ENCODE measurements at regions not wholly inside any gene's neighbourhood (a gene's known extent, or its start where the extent isn't known, plus 50 kb on each side); places are given as distances from the start of the nearest gene placed in this dataset.

DNA sequence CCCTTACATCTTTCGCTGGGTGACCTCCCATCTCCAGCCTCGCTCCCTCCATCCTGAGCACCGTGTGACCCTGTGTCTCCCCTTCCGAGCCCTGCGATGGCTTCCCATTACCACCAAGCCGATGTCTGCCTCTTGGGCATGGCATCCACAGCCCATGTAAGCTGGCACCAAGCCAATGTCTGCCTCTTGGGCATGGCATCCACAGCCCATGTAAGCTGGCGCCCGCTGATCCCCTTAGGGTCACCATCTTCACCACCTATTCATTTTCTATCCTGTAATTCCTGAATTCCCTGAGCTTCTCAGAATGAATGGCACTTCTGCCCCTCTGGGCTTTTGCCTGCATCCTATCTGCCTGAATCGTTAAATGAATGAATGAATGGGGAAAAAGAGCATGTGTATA, 478.2 kb upstream of the CCL2 start:
- no peak for DNase-seq (ENCODE audit: low read depth)

DNA sequence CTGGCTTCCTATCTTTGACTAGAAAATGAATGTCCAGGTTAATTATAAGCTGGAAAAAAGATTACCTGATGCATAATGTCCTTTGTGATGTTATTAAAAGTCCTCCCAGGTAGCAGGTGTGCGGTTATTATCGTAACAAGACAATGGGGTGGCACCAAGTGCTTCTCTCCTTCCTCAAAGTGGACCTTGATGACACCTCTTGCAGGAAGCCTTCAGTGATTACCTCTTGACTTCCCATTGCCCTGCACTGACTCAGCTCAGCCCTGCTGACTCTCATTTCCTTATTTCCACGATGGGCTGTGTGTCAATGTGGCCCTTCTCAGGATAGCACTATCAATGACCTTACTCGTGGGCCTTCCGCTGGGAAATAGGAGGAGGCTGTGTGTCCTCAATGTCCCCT, 477.4 kb upstream of the CCL2 start:
- no peak for DNase-seq (ENCODE audit: low read depth)

DNA sequence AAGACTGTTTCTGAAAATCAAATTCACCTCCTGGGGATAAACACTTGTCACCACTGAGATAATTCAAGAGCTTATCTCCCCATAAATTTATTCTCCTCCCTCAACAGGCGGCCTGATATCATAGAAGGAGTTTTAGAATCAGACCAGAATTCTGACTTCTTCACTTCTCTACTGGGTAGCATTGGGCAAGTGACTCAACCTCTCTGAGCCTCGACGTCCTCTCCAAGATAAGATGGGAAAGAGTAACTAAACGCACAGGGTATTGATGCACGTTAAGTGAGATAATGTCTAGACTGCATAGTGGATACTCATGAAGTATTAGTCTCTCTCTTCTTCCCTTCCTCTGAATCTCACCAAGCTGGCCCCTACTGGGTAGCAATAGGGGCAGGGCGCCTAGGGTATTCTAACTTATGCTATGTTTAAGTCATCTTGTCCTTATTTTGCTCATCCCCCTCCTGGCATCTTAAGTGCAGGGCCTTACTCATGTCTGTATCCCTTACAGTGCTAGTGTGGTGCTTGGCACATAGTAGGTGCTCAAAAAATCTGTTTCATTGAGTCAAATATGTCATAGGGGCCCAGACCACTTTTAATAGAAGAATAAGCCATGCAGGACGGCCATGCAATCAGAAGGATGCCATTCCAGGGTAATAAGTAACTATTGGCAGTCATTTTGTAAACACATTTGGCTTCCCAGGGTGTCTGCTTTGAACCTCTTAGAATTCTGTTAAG, 476.4 kb upstream of the CCL2 start:
- DNase-seq (ENCODE audit: low read depth), result no peak

DNA sequence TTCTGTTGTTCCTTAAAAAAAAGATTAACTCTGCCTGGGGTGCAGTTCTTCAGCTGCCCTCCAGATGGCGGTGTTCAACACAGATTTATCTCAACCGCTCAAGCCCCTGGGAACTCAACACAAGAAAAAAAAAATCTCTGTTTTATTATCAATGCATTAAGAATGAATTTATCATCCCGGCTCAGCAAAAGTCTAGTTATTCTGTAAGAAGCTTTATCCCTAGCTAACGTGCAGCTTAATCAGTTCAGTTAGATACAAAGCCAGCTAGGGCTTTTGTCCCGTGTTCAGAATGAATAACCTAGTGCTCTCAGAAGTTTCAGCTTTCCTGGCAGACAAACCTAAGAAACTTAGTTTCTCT, 475.9 kb upstream of the CCL2 start:
- DNase-seq (ENCODE audit: low read depth), result peak; percentile 47

DNA sequence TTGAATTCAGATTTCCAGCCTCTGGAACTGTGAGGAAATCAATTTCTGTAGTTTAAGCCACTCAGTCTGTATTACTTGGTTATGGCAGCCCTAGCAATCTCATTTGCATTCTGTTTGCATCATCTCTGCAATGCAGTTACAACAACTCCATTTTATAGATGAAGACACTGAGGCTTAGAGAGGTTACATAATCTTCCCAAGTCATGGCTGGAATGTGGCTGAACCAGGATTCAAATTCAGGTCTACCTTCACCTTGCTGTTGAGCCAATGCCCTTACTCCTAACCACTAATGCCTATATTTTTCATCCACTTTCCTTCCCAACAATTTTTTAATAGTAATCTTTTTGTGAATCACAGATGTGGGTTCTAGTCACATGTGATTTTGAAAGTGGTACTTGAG, 469.8 kb upstream of the CCL2 start:
- no peak for DNase-seq (ENCODE audit: low read depth)

DNA sequence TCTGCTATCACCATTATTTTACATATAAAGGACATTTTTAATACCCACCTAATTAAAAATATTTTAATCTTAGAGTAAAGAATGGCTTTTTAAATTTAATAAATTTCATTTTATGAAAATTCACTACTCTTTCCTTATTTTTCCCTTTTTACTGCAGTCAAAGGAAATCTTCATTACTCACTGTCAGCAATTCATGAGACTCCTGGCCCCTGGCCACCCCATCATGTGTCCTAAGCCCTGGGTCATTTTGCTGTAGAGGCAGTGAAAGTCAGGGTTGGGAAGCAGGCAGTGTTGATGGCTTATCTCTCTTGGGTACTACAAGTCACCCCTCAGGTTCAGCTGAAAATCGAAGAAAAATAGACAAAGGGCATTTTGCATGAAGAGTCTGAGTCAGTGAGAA, 468.6 kb upstream of the CCL2 start:
- no peak for DNase-seq (ENCODE audit: low read depth)

DNA sequence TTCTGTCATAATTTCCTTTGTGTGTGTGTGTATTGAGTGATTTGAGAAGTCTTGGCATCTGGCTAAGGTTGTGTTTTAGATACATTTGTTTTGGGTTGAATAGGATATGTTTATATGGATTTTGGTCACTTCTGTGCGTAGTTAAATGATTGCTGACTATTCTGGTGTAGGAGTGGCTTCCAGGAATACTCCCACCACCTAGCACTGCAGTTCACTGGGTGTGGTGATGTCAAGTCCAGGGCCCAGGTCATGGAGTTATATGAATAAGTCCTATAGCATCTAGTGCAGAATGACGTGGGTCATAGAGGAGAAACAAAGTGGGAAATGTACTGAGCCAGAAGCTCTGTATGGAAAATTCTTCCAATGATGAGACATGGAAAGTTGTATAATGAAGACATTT, 465.4 kb upstream of the CCL2 start:
- DNase-seq (ENCODE audit: low read depth), result no peak

DNA sequence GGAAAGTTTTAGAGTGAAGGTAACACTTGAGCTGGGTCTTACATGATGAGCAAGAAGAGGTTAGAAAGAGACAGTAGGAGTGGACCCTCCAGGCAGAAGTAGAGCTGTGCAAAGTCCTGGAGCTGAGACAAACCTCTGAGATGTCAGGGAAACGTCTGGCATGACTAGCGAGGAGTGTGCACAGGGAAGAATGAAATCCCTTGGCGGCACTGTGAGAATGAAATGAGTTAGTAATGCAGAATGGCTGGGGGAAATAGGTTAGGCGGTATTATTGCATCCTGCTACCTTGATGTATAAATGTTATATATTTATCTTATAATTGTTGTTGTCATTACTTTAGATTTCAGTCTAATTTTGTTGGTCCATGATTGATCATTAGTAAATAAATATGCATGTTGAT, 457.9 kb upstream of the CCL2 start:
- no peak for DNase-seq (ENCODE audit: low read depth)

DNA sequence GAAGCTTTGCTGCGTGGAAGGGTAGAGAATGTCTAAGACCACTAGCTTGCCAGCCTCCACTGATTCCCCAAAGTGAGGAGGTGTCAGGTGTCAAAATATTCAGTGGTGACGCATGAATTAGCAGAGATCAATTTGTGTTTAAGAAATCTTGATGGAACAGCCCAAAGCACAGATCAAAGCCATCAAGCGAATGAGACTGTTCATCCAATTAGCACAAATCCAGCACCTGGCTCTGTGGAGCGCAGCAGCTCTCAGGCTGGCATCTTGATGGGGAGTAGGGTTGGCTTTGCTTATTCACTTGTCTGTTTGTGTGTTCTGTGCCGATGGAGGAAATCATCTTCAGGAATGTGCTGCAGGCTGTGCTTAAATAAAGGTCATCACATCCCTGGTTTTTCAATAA, 456.8 kb upstream of the CCL2 start:
- no peak for DNase-seq (ENCODE audit: low read depth)

DNA sequence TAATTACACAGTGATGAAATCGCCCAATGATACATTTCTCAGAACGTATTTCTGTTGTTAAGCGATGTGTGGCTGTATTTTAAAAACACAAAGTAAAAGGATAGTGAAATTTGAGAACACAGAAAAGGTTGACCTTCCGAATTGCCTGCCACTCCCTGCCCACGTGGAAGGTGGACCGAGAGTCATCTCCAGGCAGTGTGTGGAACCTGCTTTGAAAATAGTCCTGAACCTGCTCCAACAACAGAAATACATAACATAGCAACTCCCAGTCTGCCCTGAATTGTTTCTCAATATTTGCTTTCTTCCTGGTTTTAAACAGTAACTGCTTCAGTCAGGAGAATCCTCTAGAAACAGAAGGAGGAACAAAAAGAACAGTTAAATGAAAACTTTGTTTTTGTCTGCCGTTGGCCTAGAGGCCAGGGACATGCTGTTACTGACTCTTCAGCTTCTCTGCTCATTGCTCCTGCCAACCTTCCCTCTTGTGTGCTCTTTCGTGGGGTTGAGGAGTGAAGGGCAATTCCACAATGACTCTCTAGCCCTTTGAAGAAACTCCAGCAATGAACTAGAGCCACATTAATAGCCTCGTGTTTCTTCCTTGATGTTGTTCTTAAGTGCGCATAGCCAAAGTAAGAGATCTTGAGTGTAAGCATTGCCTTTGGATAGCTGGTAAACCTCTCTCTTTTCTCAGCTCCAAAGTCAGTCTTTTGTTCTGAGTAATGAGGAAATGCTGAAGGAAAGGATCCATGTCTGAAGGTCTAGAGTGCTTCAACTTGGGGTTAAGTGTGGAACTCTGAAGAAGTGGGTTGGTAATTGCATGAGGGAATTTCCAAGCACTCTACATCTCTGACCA, 452.5 kb upstream of the CCL2 start:
- DNase-seq (ENCODE audit: low read depth), result no peak

DNA sequence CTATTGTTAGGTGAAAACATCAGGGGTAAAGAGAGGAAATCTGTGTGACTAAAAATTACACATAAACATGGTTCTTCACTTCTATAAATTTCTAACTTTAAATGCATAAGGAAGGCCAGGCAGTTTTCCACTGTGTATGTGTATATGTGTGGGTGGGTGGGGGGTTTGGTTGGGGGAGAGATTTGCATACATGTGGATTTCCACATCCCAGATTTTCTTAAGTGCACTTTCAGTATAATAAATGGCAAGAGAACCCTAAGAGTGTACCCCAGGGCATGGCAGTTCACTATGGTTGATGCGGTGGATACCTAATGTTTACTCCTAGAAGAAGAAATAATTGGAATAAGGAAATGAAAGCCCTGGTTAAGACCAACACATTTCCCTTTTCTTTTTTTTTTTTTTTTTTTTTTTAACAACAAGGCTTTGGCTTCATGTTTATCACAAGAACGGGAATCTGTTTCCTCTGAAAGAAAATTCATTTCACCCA, 451.8 kb upstream of the CCL2 start:
- no peak for DNase-seq (ENCODE audit: low read depth)

DNA sequence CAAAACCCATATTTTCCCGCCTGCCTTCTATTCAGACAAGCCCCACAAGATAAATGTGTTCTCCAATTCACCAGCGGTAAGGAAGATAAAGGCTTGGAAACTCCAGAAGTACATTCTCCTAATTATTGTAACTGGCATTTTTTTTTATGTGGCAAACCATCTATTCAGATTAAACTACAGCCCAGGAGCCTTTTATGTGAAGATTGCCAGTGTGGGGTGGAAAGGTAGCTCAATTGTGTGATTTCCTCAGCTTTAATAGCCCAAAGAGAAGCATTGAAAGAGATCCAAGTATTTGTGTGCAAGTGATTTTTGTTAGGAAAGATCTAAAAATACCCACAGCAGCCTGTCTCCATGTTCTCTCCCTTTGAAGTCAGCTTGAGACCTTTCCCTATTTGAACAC, 451.4 kb upstream of the CCL2 start:
- DNase-seq (ENCODE audit: low read depth), result no peak

DNA sequence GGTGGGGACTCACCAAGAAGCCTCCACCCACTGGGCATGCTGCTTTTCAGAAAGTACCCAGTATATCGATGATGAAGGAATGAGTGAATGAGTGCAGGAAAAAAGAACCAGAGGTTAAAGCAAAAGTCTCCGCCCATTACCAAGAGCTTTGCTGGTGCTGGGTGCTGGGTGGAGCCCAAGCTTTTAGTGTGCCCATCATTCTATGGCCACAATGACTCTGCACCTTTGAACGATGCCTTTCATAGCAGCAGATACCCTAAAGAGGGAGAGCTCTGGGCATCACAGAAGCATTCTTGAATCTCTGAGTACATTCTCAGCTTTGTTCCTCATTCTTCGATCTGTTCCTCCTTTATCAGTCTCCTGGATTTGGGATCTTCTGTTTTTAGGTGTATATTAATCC, 450.7 kb upstream of the CCL2 start:
- no peak for DNase-seq (ENCODE audit: low read depth)

DNA sequence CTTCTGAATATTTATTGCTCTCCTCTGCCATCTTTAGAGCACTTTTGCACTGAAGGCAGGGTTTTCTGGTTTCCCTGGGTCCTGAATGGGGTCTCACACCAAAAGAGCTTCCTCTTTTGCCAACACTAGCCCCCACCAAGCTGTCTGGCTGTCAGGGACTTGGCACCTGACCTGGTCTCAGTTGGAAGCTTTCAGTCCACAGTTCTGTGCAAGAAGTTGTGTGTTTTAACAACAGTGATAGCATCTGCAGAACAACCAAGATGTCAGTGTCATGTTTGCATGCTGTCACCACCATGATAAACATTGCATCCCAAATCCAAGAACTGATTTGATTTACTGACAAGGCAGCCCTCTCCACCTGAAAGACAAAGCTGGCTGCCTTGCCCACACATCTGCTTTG, 448.5 kb upstream of the CCL2 start:
- DNase-seq (ENCODE audit: low read depth), result no peak

DNA sequence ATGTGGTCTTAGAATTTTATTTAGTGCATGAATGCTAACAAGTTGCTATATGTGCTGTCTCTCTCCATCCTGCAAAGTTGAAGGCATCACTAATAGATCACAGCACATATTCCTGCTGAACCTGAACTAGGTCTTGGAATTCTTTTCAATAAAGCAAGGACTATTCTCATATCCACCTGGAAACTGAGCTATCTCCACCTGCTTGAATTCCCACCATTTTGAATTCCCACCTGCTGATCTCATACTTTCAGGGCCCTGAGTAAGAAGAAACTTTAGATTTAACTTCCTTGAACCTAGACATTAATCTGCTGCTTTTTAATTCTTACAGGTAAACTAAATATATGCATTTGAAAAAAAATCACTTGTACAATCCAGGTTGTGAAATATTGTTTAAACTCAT, 445.3 kb upstream of the CCL2 start:
- DNase-seq (ENCODE audit: low read depth), result no peak

DNA sequence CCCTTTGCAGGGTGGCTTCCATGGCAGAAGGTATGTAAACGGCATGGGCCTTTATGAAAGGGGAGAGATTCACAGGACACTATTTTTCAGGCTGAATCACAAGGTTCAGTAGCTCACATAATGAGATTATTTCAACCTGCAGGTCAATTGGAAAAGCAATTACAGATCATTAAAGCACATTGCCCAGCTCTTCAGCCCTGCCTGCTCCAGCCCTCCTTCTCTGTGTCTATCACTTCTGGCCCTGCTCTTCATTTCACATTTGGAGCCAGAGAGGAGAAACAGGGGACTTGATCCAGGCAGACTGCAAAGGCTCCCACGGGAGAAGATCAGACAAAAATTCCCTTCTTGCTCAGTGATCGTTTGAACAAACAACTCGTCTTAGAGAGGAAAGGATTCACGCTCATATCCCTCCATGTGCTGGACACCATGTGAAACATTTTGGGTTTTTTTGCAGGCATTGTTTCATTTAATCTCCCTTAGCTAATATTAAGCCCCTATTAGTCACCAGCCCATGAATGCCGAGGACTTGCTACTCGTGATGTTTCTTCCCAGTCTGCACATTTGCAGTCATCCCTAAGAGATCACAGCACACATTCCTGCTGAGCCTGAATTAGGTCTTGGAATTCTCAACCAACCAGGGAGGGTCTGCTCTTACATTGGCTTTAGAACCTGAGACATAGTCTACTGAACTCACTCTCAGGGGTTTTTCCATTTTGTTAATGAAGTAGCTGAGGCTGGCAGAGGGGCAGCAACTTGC, 443.9 kb upstream of the CCL2 start:
- DNase-seq (ENCODE audit: low read depth), result no peak

DNA sequence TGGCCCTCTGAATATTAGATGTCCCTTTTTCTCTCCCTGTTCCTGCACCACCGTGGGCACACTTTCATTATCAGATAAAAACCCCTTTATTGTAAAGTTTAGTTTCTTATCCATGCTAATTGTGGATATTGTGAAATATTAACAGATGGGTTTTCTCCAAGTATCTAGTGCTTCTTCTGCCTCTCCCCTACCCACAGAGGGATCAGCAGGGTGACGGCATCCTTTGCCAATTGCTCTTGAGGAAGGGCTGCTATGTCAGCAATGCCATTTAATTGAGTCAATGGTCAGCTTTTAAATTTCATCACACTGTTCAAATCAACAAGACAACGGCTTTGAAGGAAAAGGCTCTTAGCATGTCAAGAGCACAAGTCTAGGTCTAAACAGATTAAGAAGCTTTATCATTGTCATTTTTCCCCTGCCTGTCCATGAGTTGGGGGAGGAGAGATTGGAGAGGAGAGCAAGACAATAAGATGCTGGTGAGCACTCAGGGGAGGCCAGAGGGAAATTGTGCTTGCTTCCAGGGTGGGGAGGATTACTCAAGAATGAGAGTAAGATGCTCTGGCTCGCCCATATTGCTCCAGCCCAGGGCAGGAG, 443.0 kb upstream of the CCL2 start:
- DNase-seq (ENCODE audit: low read depth), result no peak

DNA sequence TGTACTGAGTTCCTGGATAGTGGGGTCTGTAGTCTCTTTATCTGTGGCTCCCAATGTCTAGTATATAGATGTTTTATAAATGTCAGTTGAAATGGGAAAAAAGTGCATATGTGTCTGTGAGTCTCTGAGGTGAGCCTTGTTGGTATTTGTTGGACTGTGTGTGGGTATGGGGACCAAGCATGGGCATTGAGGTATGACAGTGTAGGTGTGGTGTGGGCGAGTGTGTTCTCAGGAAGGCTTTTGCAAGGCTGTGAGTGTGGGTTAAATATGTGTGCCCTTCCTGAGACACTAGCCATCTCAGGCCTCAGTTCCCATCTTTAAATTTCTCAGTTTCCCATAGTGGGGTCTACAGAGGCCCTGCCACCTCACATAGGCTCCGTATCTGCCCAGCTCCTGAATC, 440.2 kb upstream of the CCL2 start:
- DNase-seq (ENCODE audit: low read depth), result no peak

DNA sequence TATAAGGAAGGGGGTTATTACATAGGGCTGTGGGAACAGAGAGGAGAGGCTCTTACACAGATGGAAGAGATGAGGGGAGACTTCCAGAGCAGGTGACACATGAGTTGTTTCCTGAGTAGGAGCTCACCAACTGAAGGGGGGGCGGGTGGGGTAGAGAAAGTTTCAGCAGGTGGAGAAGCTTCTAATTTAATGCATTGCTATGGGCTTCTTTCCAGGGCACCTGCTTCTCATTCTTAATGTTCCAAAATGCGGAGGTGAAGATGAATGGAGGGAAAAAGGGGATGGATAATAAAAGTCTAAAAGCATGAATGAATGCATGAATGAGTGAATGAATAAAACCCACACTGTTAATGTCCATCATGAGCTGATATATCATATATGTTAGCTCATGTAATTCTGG, 439.0 kb upstream of the CCL2 start:
- no peak for DNase-seq (ENCODE audit: low read depth)

DNA sequence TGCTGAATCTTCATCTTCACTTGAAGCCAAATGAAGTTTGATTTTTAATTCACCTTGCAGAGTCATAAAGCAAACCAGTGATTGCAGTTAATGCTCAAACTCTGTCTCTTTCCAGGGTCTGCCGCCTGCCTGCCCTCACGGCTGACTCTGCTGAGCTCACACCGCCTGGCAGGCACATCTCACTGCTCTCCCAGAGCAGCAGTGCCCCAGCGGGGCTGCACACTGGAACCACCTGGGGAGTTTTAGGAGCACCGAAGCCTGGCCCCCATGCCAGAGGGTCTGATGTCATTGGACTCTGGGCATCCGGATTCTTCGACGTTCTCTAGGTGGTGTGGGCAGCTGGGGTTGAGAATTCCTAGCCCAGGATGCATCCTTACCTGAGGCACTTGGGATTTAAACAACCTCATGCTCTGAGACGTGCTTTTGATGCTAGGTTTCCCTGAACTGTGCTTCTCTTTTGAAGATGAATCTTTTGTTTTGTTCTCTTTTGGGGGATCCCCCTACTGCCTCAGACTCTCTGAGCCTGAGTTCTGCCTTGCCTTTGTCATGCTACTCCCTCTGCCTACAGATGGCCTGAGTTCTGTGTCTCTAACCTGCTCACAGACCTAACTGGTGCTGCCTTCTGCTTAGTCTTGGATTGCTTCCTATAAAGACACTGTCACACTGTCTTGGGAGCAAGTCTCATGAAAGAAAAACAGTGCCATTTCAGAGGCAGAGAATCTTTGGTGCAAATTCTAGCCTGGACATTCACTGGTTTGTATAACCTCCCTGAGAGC, 438.1 kb upstream of the CCL2 start:
- no peak for DNase-seq (ENCODE audit: low read depth)

DNA sequence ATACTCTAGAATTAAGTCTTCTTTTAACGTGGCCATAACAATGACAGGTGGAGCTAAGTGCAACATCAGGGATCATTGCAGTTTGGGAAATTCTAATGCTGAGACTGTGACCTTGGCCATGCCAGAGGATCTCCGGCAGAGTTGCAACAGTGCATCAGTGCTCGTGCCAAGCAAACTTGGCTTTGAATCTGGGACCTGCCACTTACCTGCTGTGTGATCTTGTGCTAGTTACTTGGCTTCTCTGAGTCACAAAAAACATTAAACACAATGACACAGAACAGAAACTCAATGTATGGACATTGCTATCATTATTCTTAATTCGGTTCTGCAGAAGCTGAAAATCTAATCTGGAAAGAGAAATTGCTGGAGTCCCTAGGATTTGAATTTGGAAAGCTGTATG, 435.5 kb upstream of the CCL2 start:
- DNase-seq (ENCODE audit: low read depth), result no peak

DNA sequence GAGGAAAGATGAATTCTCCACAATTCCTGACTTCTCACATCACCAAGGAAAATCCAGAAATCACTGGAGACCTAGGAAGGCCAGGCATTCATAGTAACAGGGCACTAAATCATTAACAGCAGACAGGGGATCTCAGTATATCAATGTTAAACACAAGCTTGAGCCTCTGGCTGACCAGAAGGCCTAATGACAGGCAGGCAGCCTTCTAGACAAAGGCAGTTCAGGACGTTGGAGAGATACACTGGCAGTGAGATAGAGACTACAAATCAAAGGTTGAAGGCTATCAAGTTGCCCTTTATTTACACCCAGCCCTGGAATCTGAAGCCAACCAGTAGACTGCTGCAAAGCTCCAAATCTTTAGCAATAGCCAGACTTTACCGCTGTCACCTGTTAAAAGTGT, 422.8 kb upstream of the CCL2 start:
- no peak for DNase-seq (ENCODE audit: low read depth)

Measured in M059J (cell line).